Smooth muscle cell of the brain vasculature (primary cell): ENCODE measurements at regions not wholly inside any gene's neighbourhood (a gene's known extent, or its start where the extent isn't known, plus 50 kb on each side); places are given as distances from the start of the nearest gene placed in this dataset.

Experiments
- DNase-seq: peaks from one replicate; pipeline ENCODE4 v3.0.0-alpha.2; 2012; ENCODE audit warnings: low read depth, low spot score

DNA sequence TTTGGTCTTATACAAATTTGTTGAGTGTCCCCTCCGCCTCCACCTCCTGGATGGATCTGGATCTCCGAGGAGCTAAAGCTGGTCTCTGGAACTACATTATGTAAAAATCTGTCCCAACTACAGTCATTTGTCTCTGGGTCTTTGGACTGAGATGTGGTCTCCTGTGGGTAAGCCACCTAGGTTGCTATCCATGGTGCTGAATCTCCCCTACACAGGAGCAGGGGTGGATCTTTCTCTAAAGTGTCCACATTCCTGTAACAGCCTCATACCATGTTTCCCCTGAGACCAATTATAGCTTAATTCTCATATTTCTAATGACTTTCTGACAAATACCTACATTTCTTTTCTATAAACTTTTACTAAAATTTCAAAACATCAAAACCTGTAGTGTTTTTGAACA lies 625.8 kb downstream of the TAFA4 start:
- no peak for DNase-seq

DNA sequence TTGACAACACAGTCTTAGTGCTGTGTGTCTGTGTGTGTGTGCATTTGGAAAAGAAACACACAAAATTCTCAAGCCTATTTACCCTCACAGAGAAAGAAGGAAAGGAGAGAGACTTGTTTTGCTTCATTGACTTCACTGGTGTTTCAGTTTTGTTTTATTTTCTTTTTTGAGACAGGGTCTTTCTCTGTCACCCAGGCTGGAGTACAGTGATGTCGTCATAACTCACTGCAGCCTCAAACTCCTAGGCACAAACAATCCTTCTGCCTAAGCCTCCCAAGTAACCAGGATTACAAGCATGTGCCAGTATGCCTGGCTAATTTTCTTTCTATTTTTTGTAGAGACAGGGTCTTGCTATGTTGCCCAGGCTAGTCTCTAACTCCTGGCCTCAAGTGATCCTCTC lies 636.9 kb downstream of the TAFA4 start:
- no peak for DNase-seq

DNA sequence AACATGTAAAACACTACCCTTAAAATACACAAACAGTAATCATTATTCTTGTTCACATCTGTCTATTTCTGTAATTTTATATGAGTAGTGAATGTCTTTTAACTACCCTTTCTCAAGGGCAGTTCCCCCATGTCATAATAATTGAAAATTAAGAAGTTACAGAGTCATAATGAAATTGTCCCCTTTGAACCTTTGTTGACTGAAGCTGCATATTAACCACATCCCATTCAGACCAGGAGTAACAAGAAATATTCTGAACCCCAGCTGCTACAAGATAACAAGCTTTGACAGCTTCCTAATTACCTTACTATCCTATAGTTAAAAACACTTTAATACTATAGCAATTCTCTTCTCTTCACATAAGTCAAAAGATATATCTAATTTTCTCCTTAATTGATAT lies 635.9 kb upstream of the SUCLG2 start:
- DNase-seq = no peak

DNA sequence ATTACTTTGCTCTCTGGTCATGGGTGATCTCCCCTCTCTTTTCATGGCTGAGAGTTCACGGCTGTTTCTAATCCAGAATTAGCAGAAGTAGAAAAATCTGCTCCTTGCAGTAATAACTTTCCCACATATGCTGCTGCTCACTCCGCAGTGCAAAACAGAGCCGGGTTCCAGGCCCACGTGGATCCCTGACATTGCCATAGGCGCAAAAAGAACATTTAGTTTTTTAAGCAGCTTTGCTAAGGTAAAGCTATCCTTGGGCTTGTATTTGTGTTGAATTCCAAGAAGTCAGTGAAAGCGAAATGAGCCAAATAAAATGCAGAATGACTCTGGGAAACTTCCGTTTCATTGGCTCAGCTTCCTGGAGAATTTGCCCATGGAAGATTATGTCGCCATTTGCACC lies 633.7 kb upstream of the SUCLG2 start:
- DNase-seq = no peak

- no peak for DNase-seq
These were observed 632.7 kb upstream of the SUCLG2 start for GRCh38 chr3:68287101-68287500.

DNA sequence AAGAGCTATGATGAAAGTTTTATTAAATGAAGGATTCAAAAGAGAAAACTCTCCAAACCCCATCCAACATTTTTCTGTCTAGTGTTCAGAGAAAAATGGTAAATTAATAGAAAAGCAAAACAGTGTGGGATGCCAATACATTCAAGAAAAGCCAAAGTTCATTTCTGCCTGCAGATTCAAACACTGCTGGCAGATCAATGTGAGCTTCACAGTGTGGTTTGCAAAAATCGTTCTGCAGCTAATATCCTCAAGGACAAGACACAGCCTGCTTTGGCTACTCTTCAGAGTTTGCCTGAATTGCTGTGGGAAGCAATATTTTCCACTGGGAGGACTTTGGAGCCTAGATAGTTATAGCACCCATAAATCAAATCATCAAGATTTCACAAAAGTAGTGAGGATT lies 619.9 kb upstream of the SUCLG2 start:
- DNase-seq = no peak

GRCh38 chr3:68271145-68271544 lies 616.7 kb upstream of the SUCLG2 start:
- DNase-seq = no peak

DNA sequence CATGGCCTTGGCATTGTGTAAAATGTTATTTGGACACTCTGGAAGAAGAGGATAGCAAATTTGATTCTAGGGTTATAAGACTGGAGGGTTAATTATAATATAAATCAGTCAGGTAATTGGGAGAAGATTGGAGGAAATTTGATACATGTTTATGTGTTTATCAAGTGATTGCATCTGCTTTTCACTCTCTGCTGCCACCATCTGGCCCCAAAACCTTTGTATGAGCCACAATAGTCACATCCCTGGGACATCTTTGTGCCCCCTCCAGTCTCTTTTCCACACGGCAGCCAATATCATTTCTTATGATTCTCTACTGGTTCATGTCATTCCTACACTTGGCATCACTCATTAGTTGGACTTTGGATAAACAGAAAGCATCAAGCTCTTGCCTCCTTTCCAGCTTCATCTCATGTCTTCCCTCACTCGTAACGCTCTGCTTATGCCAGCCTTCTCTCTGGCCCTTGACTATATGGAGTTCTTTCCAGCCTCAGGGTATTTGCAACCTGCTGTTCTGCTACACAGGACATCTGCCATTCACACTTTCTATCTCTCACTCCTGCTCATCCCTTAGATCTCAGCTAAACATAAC lies 602.3 kb upstream of the SUCLG2 start:
- no peak for DNase-seq

DNA sequence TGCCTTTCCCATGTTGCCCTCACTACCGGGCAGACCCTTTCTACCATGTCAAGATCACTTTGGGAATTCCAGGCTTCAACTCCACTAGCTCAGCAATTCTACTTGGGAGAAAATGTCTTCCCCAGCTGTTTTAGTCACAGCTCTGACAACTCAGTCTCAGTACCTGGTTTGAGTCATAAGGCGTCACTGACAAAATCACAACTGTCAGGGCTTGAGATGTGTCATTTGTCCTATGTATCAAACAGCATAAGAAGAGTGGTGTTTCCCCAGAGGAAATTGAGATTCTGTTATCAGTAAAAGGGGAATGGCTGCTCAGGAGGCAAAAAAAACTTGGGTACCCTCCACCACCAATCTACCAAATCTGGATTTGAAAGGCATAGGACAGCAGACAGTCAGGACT lies 594.9 kb upstream of the SUCLG2 start:
- DNase-seq = no peak

- no peak for DNase-seq
These were observed 588.2 kb upstream of the SUCLG2 start for GRCh38 chr3:68242606-68243005.

DNA sequence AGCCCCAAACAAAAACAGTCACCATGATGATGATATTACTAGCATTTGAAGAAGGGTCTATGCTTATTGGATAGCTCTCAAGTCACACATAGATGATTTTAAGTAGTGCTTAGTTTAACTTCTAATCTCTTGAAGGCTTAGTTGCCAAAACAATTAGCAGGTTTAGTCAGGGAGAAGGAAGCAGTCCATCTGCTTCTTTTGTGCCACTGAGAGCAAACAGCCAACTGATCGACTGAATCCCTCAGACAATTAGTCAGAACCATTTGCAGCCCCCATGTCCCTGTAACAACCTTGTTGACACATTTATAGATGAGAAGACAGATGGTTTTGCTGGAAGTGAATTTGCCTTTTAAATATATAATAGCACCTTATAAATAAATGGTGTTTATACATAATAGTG lies 585.1 kb upstream of the SUCLG2 start:
- DNase-seq = no peak

DNA sequence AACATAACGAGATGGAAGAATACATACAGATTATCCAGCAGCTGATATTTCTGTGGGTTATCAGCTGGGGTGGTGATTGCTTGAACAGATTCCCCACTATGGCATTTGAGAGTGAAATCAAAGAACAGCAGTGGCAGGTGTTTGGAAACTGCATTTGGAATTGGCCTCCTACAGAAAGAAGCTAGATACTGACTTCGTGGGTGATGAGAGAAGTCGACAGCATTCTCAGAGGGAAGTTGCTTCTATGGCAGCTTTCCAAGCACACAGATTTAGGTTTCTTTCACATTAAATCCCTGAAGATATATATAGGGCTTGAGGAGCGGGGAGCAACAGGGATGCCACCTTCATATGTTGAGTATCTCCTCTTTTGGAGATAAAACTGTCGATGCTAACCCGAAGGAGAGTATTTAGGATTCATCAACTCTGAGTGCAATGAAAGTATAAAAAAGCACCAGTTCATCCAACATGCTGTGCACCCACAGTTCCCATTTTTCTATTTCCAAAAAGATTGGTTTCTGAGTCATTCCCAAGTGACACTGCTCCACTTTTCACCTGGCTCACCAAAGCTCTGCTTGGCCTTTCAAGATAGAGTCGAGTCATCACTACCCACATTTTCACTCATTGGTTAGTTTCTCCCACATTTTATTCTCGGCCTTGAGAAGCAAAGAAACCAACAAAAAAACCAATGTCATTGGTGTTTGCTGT lies 579.8 kb upstream of the SUCLG2 start:
- no peak for DNase-seq

GRCh38 chr3:68228856-68229255 lies 574.4 kb upstream of the SUCLG2 start:
- DNase-seq = no peak

GRCh38 chr3:68220832-68221231 lies 566.4 kb upstream of the SUCLG2 start:
- no peak for DNase-seq

GRCh38 chr3:68211637-68212036 lies 557.2 kb upstream of the SUCLG2 start:
- DNase-seq = no peak

DNA sequence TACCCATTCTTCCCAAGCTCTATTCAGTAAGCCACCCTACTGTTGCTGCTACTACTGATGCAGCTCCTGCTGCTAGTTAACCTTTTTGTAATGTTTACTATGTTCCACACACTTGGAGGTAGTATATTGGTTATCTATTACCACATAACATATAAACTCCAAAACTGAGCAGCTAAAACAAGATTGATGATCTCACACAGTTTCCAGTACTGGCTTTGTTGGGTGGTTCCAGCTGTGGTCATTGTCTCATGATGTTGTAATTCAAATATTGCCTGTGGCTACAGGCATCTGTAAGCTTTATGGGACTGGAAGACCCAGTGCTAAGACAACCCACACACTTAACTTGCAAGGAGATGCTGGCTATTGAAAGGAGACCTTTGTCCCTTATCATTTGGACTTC lies 556.2 kb upstream of the SUCLG2 start:
- no peak for DNase-seq

GRCh38 chr3:68207327-68207726 lies 552.9 kb upstream of the SUCLG2 start:
- DNase-seq = no peak

GRCh38 chr3:68206524-68207117 lies 552.2 kb upstream of the SUCLG2 start:
- DNase-seq = no peak

- DNase-seq = no peak
These were observed 532.3 kb upstream of the SUCLG2 start for GRCh38 chr3:68186733-68187132.

DNA sequence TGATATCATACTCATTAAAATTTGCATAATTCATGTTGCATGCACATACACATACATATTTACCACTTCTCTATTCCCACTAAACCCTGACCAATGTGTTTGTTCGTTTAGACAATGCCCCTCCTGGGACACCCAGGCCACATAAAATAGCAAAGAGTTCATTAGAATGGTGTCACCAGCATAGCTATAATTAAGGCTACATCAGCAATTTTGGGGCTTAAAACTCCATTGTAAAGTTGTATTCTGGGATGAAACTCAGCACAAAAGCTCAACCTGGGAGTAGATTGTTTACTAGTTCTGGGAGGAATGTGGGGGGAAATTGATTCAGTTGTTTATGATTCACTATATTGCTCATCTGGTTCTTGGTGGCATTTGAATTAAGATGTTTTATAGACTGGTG lies 522.2 kb upstream of the SUCLG2 start:
- DNase-seq = no peak

- no peak for DNase-seq
These were observed 518.7 kb upstream of the SUCLG2 start for GRCh38 chr3:68173012-68173634.

- DNase-seq = no peak
These were observed 517.6 kb upstream of the SUCLG2 start for GRCh38 chr3:68172039-68172438.

GRCh38 chr3:68163968-68164367 lies 509.6 kb upstream of the SUCLG2 start:
- no peak for DNase-seq
